Uterus (tissue), 2 donors: ENCODE measurements at regions not wholly inside any gene's neighbourhood (a gene's known extent, or its start where the extent isn't known, plus 50 kb on each side); places are given as distances from the start of the nearest gene placed in this dataset.

Source experiments
- CTCF ChIP-seq, 4 experiments: fragments of 200-600 bp in 2 of 4; fragments of 450-650 bp in 2 of 4; sonication (generic) in 2 of 4; IDR thresholded peaks; one replicate each; pipeline ENCODE4 v1.5.1; 2016 to 2019; ENCODE audit warnings: antibody characterized with exemption in 4 of 4, mild to moderate bottlenecking in 2 of 4, moderate library complexity in 1 of 4
- POLR2A ChIP-seq, 2 donors: fragments of 450-650 bp; IDR thresholded peaks; one replicate each; pipeline ENCODE4 v1.6.1; 2016; ENCODE audit warnings: antibody characterized with exemption in 2 of 2, mild to moderate bottlenecking in 1 of 2, moderate library complexity in 1 of 2

GRCh38 chr1:239840336-239840735 lies 251.3 kb upstream of the FMN2 start:
- TF ChIP-seq CTCF (IDR thresholded peaks at IDR 0.05) (no peak), POLR2A (IDR thresholded peaks at IDR 0.05) (no peak)
